ENCODE measurements at regions not wholly inside any gene's neighbourhood (a gene's known extent, or its start where the extent isn't known, plus 50 kb on each side); places are given as distances from the start of the nearest gene placed in this dataset.

GRCh38 chr15:57861815-57862586 lies 155.5 kb downstream of the POLR2M start:
- Histone ChIP-seq H3K27me3 (ENCODE audit: control insufficient read depth, insufficient read depth, low read length) (no peaks in the 10 kb centered on the region), H3K4me3 (ENCODE audit: low read depth, low read length) (no peak overlapping the region), H3K9me3 (ENCODE audit: control insufficient read depth, insufficient read depth, low read length) (no peaks in the 10 kb centered on the region), H3K27ac (ENCODE audit: low read depth, low read length) (no peak overlapping the region)
- POLR2A ChIA-PET, result no interaction called here
- peak; percentile 10 for DNase-seq (ENCODE audit: low read depth, low spot score)
- no peak for TF ChIP-seq CTCF (IDR thresholded peaks at IDR 0.05; ENCODE audit: low read depth, low read length)
- CTCF ChIA-PET, result interaction anchor here (0.5 to 6.5 kb wide), 45 partner anchors 9 to 330 kb away, joined by 3 to 181 read pairs (median 9); partner anchors contain the start of genes ALDH1A2 and POLR2M

GRCh38 chr15:57862761-57863160 lies 156.2 kb downstream of the POLR2M start:
- no peak overlapping the region for H3K4me3 ChIP-seq (ENCODE audit: low read depth, low read length)
- CTCF ChIA-PET, result interaction anchor here (0.6 to 6.5 kb wide), 5 partner anchors 18 to 204 kb away, joined by 4 to 181 read pairs (median 39); no protein-coding TSS in a partner anchor
- TF ChIP-seq CTCF (IDR thresholded peaks at IDR 0.05; ENCODE audit: low read depth, low read length), result no peak
- POLR2A ChIA-PET, result no interaction called here
- no peak for DNase-seq (ENCODE audit: low read depth, low spot score)
- H3K27ac ChIP-seq (ENCODE audit: low read depth, low read length), result no peak overlapping the region
- H3K9me3 ChIP-seq (ENCODE audit: control insufficient read depth, insufficient read depth, low read length), result no peaks in the 10 kb centered on the region
- no peaks in the 10 kb centered on the region for H3K27me3 ChIP-seq (ENCODE audit: control insufficient read depth, insufficient read depth, low read length)

GRCh38 chr15:57865294-57865693 lies 158.8 kb downstream of the POLR2M start:
- POLR2A ChIA-PET, result no interaction called here
- no peaks in the 10 kb centered on the region for H3K27me3 ChIP-seq (ENCODE audit: control insufficient read depth, insufficient read depth, low read length)

GRCh38 chr15:57866149-57866736 lies 159.7 kb downstream of the POLR2M start:
- Histone ChIP-seq H3K4me3 (ENCODE audit: low read depth, low read length) (no peak overlapping the region), H3K27me3 (ENCODE audit: control insufficient read depth, insufficient read depth, low read length) (no peaks in the 10 kb centered on the region), H3K9me3 (ENCODE audit: control insufficient read depth, insufficient read depth, low read length) (no peaks in the 10 kb centered on the region), H3K27ac (ENCODE audit: low read depth, low read length) (no peak overlapping the region)
- peak; percentile 81 for TF ChIP-seq CTCF (IDR thresholded peaks at IDR 0.05; ENCODE audit: low read depth, low read length)
- CTCF ChIA-PET, result interaction anchor here (0.6 to 2.6 kb wide), 14 partner anchors 11 to 1076 kb away, joined by 3 to 20 read pairs (median 5); partner anchors contain the start of gene ALDH1A2
- POLR2A ChIA-PET, result no interaction called here
- no peak for DNase-seq (ENCODE audit: low read depth, low spot score)

More at GRCh38 chr15:57865294-57865693, 158.8 kb downstream of the POLR2M start:
- Histone ChIP-seq H3K9me3 (ENCODE audit: control insufficient read depth, insufficient read depth, low read length) (no peaks in the 10 kb centered on the region), H3K4me3 (ENCODE audit: low read depth, low read length) (no peak overlapping the region), H3K27ac (ENCODE audit: low read depth, low read length) (no peak overlapping the region)
- DNase-seq (ENCODE audit: low read depth, low spot score), result no peak
- CTCF ChIA-PET, result interaction anchor here (0.8 to 2.6 kb wide), 10 partner anchors 10 to 317 kb away, joined by 3 to 20 read pairs (median 4); no protein-coding TSS in a partner anchor
- TF ChIP-seq CTCF (IDR thresholded peaks at IDR 0.05; ENCODE audit: low read depth, low read length), result peak; percentile 31; the same call in 1 of the 2 replicates

Measured in AG04450 (cell line).